ENCODE measurements at regions not wholly inside any gene's neighbourhood (a gene's known extent, or its start where the extent isn't known, plus 50 kb on each side); places are given as distances from the start of the nearest gene placed in this dataset.
"Not testable (repeated sequence)": the region's sequence is repeated elsewhere in the genome, so short reads cannot be mapped to it uniquely, and the experiment has no call there.

- DNase-seq = no peak
Measured at GRCh38 chr10:65602182-65602865, 1323.5 kb upstream of the LRRTM3 start.

- no peak for DNase-seq
Measured at GRCh38 chr10:65611592-65611991, 1314.2 kb upstream of the LRRTM3 start.

GRCh38 chr10:65614956-65615565 is 1310.8 kb upstream of the LRRTM3 start:
- DNase-seq = no peak

GRCh38 chr10:65618126-65618525 is 1307.7 kb upstream of the LRRTM3 start:
- DNase-seq = no peak

DNA sequence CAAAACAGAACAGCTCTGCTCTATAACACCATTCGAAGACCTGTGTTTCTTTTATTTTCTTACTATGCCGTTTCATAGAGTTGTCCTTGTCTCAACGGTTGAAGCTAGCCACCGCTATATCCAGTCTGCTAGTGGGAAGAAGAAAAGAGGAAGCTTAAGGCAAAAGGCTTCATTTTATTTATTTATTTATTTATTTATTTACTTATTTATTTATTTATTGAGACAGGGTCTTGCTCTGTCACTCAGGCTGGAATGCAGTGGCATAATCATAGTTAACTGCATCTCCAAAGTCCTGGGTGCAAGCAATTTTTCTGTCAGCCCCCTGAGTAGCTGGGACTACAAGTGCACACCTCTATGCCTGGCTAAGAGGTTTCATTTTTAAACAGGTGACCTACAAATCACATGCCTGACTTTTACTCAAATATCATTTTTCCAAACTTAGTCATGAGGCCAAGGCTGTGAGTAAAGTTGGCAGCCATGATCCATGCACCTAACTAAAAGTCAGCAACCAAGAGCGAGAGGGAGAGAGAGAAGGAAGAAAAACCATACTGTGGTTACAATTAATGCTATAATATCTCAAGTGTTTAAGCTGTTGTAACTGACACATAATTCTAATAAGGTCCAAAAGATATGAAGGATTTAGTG is 1305.3 kb upstream of the LRRTM3 start:
- no peak for DNase-seq

- no peak for DNase-seq
Measured at GRCh38 chr10:65622608-65623007, 1303.2 kb upstream of the LRRTM3 start.

DNA sequence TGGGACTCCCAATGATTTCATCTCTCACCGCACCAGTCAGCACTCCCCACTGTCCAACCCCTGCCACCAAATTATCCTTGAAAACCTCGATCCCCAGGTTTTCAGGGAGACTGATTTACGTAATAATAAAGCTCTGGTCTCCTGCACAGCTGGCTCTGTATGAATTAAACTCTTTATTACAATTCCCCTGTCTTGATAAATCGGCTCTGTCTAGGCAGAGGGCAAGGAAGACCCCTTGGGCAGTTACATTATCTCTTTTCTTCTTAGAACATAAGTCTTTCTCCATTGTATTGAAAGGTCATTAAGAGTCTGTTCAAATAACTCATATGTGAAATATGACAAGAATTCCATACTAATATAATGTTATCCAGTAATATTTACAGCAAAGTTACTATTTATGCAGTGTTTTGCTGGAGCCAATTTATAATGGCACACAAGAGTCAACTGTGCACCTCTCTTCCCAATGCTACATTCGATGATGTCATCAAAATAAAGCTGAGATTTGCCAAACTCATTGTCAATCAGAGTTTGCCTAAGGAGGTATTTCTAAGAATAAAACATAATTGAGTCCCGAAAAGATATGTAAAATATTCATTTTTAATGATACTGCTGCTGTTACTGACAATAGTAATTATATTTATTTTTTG is 1297.2 kb upstream of the LRRTM3 start:
- DNase-seq = no peak

- no peak for DNase-seq
Measured at GRCh38 chr10:65660006-65660405, 1265.8 kb upstream of the LRRTM3 start.

GRCh38 chr10:65670087-65670486 is 1255.7 kb upstream of the LRRTM3 start:
- no peak for DNase-seq

- not testable (repeated sequence) for DNase-seq
Measured at GRCh38 chr10:65670596-65670995, 1255.2 kb upstream of the LRRTM3 start.

- DNase-seq = no peak
Measured at GRCh38 chr10:65675236-65675635, 1250.6 kb upstream of the LRRTM3 start.

GRCh38 chr10:65684896-65685295 is 1240.9 kb upstream of the LRRTM3 start:
- no peak for DNase-seq

GRCh38 chr10:65701168-65701776 is 1224.6 kb upstream of the LRRTM3 start:
- DNase-seq = no peak

- DNase-seq = no peak
Measured at GRCh38 chr10:65708057-65708456, 1217.8 kb upstream of the LRRTM3 start.

GRCh38 chr10:65710306-65710705 is 1215.5 kb upstream of the LRRTM3 start:
- DNase-seq = no peak

DNA sequence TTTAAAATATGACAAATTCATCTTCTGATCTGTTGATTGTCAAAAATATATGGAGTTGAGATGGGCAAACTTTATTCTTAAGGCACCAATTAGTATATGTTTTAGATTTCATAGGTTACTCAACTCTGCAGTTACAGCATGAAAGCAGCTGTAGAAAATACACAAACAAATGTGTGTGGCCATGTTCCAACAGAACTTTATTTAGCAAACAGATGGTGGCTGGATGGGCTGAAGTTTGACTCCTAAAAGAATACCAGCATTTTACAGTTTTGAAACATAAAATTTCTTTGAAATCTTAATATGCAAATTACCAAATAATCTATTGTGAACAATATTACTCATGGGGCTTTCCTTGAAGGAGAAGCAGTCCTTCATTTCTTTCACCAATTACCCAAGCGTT is 1206.0 kb upstream of the LRRTM3 start:
- DNase-seq = no peak

GRCh38 chr10:65720901-65721300 is 1204.9 kb upstream of the LRRTM3 start:
- no peak for DNase-seq

- no peak for DNase-seq
Measured at GRCh38 chr10:65723525-65723924, 1202.3 kb upstream of the LRRTM3 start.

DNA sequence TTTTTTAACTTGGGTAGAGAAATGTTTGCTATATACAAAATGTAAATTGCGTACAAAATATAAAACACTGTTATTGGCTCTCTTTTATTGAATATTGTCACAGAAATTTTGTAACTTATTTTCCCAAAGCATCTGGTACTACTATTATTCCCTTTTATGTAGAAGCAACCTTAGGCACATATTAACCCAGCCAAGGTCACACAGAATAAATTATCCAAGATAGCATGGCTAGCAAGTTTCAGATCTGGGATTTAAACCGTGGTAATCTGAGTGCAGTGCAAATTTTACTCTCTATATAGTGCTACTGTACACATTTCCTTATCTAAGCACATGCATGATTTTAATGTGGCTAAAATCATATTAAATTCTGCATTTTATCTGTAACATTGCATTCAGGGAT is 1190.5 kb upstream of the LRRTM3 start:
- no peak for DNase-seq

DNA sequence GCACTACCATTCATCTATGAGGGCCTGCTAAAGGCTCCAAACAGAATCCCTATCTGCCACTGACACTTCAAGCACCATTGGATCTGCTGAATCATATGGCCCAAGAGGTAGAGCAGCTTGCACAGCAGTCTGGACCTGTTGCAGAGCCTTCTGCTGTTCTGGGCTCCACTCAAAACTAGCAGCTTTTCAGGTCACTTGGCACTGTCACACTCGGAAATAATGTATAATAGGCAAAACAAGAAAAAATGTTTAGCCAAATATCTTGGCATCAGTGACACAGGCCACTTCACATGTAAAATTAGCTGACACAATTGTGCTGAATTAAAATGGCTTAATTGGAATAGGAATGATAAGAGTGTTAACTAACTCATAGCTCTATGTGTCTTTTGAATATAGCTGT is 1182.9 kb upstream of the LRRTM3 start:
- no peak for DNase-seq

- no peak for DNase-seq
Measured at GRCh38 chr10:65751218-65751617, 1174.6 kb upstream of the LRRTM3 start.

DNA sequence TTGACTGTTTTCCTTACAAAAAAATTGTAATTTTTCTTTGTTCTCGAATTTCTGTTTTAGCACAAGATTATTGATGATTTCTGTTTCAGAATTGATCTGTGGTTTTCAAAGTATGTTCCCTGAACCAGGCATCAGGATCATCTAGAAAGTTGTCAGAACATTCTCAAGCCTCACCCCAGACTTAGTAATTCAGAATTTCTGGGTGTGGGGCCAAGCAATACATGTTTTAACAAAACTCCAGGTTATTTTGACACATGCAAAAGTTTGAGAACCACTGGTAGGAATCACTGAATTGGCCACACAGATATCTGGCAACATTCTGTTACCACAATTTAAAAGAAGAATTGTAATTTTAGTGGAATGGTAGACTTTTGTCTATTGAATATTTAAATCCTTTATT is 1173.9 kb upstream of the LRRTM3 start:
- no peak for DNase-seq

DNA sequence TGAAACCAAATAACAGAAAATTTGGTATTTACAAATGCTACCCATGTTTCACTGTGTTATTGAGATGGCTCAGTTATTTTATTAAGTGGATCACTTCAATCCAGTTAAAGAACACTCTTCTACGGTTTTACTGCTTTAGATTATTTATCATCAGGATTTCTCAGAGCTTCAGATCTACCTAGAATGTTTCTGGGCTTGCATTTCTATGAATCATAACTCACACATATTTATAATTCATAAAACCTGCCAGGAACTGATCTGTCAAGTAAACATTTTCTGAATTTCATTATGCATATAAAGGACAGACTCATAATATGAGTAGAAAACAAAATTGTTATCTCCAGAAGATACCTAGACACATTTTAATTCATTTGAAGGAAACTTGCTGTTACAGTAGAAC is 1172.3 kb upstream of the LRRTM3 start:
- DNase-seq = no peak

DNA sequence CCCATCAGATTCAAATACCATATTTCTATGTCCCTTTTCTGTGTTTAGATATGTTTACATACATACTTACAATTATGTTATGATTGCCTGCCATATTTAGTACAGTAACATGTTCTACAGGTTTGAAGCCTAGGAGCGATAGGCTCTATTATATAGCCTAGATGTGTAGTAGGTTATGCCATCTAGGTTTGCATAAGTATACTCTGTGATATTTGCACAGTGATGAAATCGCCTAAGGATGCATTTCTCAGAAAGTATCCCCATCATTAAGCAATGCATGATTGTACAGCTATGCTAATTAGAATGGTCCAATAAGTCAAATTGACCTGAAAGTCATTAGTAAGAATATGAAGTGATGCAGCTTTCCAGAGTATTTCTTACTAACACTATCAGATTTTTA is 1171.7 kb upstream of the LRRTM3 start:
- DNase-seq = no peak
